Osteoblast (primary cell): ENCODE measurements at regions not wholly inside any gene's neighbourhood (a gene's known extent, or its start where the extent isn't known, plus 50 kb on each side); places are given as distances from the start of the nearest gene placed in this dataset.

Experiments
- DNase-seq: peaks from one replicate; pipeline ENCODE4 v3.0.0; 2011; ENCODE audit warnings: low spot score, mixed read lengths; ENCODE audit not compliant: insufficient read length; ENCODE audit errors: missing footprints
- H2AFZ ChIP-seq: 2 replicates; pipeline ENCODE4 v1.6.0; 2011; ENCODE audit warnings: mild to moderate bottlenecking, low read length
- H3K27ac ChIP-seq: 2 replicates; pipeline ENCODE4 v1.5.1; 2011; ENCODE audit warnings: mild to moderate bottlenecking, low read depth, low read length, moderate library complexity
- H3K27me3 ChIP-seq: 2 replicates; pipeline ENCODE4 v1.6.0; 2012; ENCODE audit warnings: mild to moderate bottlenecking, control low read depth, inconsistent platforms, low read length, moderate library complexity; ENCODE audit not compliant: insufficient read depth
- H3K36me3 ChIP-seq: 2 replicates; pipeline ENCODE4 v1.5.1; 2011; ENCODE audit warnings: mild to moderate bottlenecking, low read length, control low read depth, moderate library complexity; ENCODE audit not compliant: insufficient read depth
- H3K4me1 ChIP-seq: 2 replicates; pipeline ENCODE4 v1.5.1; 2011; ENCODE audit warnings: mild to moderate bottlenecking, low read length, control low read depth, moderate library complexity; ENCODE audit not compliant: insufficient read depth
- H3K4me2 ChIP-seq: 2 replicates; pipeline ENCODE4 v1.6.0; 2011; ENCODE audit warnings: mild to moderate bottlenecking, low read length; ENCODE audit not compliant: insufficient read depth
- H3K4me3 ChIP-seq: fragments of 200-600 bp; sonication (generic); 3 replicates; pipeline ENCODE4 v1.5.1; 2012; ENCODE audit warnings: mild to moderate bottlenecking, low read length, inconsistent platforms; ENCODE audit not compliant: insufficient read depth
- H3K79me2 ChIP-seq: 2 replicates; pipeline ENCODE4 v1.6.0; 2012; ENCODE audit warnings: mild to moderate bottlenecking, low read length, control low read depth, inconsistent platforms; ENCODE audit not compliant: insufficient read depth
- H3K9me3 ChIP-seq: 2 replicates; pipeline ENCODE4 v1.5.1; 2011; ENCODE audit warnings: low read depth, low read length, control low read depth
- H4K20me1 ChIP-seq: 2 replicates; pipeline ENCODE4 v1.6.0; 2012; ENCODE audit warnings: mild to moderate bottlenecking, low read length, control low read depth; ENCODE audit not compliant: insufficient read depth
- TF ChIP-seq, protein P1 (sequence below): IDR thresholded peaks from 2 replicates; pipeline ENCODE4 v1.5.1; 2011; ENCODE audit warnings: mild to moderate bottlenecking, low read depth, low read length, moderate library complexity; ENCODE audit errors: extremely low read depth

DNA sequence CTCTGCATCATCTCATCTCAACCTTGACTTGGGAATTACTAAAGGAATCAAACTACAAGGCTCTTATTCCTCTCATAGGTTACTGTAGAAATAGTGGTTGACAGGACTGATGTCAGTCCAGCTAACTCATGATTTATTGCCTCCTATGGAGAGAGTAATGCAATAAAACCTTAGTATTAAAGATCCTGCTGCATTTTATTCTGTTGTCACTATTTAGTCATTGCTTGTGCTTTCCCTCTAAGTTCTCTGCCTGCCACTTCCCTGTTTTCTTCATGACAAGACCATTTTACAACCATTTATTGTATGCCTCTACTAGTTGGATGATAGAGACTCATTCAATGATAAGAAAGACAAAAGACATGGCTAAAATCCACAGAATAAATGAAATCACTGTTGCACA is 134.1 kb upstream of the GRM7 start:
- Histone ChIP-seq H3K36me3 (no peaks in the 10 kb centered on the region), H3K27me3 (no peaks in the 10 kb centered on the region), H3K4me1 (no peaks in the 10 kb centered on the region), H4K20me1 (no peaks in the 10 kb centered on the region), H3K9me3 (no peaks in the 10 kb centered on the region), H3K79me2 (no peaks in the 10 kb centered on the region), H2AFZ (no peak overlapping the region), H3K4me2 (no peak overlapping the region), H3K27ac (no peak overlapping the region), H3K4me3 (no peak overlapping the region)
- TF ChIP-seq, protein P1, sequence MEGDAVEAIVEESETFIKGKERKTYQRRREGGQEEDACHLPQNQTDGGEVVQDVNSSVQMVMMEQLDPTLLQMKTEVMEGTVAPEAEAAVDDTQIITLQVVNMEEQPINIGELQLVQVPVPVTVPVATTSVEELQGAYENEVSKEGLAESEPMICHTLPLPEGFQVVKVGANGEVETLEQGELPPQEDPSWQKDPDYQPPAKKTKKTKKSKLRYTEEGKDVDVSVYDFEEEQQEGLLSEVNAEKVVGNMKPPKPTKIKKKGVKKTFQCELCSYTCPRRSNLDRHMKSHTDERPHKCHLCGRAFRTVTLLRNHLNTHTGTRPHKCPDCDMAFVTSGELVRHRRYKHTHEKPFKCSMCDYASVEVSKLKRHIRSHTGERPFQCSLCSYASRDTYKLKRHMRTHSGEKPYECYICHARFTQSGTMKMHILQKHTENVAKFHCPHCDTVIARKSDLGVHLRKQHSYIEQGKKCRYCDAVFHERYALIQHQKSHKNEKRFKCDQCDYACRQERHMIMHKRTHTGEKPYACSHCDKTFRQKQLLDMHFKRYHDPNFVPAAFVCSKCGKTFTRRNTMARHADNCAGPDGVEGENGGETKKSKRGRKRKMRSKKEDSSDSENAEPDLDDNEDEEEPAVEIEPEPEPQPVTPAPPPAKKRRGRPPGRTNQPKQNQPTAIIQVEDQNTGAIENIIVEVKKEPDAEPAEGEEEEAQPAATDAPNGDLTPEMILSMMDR: no peak
- no peak for DNase-seq

DNA sequence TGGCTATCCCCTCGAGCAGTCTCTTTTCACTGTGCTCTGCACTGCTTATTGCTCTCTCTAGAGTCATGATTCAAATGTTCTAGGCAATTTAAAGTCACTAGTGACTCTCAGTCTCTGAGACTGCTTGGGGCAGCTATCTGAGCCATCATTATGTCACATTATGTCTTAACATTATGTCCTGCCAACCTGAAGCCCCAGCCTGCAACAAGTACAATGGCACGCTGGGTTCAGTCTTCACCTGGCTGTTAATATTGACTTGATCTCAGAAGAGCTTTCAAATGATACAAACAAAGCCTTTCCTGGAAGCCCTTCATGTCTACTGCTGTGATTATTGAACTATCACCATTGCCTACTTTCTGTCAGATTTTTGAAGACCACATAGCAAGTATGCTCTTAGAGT is 128.1 kb upstream of the GRM7 start:
- Histone ChIP-seq H3K9me3 (no peaks in the 10 kb centered on the region), H3K79me2 (no peaks in the 10 kb centered on the region), H3K36me3 (no peaks in the 10 kb centered on the region), H3K27me3 (no peaks in the 10 kb centered on the region), H2AFZ (no peak overlapping the region), H3K4me3 (no peak overlapping the region), H3K27ac (no peak overlapping the region), H3K4me2 (no peak overlapping the region), H3K4me1 (no peaks in the 10 kb centered on the region), H4K20me1 (no peaks in the 10 kb centered on the region)
- DNase-seq: no peak
- TF ChIP-seq, protein P1: no peak

DNA sequence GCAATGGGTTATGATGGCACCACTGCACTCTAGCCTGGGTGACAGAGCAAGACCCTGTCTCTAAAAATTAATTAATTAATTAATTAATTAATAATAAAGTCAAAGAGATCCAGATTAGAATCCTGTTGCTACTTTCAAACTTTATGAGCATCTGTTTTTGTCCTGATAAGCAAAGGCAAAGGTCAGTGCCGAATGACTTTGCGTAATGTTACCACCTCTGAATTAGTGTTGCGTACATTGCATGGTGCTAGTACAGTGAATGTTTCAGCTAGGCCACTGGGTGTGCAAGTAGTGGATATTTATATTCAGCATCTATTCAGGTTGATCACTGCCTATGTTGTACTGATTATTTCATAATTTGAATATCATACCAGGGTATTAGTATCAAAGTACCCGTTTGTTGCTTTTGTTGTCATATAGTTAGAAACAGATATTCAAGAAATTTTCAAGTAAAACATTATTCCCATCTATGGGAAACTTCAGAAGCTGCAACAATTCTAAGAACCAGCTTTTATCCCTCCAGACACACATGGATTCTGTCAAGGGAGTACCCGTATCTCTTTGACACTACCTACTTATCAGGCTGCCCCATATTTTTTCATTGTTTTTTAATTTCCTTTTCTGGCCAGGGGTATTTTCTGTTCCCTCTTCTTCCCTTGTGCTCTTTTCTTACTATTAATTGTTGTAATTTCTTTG is 127.1 kb upstream of the GRM7 start:
- TF ChIP-seq, protein P1: no peak
- H3K4me2 ChIP-seq: no peak overlapping the region
- no peaks in the 10 kb centered on the region for H3K79me2 ChIP-seq
- H2AFZ ChIP-seq: no peak overlapping the region
- H3K9me3 ChIP-seq: no peaks in the 10 kb centered on the region
- H3K4me1 ChIP-seq: no peaks in the 10 kb centered on the region
- H3K27ac ChIP-seq: no peak overlapping the region
- DNase-seq: no peak
- H4K20me1 ChIP-seq: no peaks in the 10 kb centered on the region
- no peaks in the 10 kb centered on the region for H3K36me3 ChIP-seq
- H3K27me3 ChIP-seq: no peaks in the 10 kb centered on the region
- no peak overlapping the region for H3K4me3 ChIP-seq

DNA sequence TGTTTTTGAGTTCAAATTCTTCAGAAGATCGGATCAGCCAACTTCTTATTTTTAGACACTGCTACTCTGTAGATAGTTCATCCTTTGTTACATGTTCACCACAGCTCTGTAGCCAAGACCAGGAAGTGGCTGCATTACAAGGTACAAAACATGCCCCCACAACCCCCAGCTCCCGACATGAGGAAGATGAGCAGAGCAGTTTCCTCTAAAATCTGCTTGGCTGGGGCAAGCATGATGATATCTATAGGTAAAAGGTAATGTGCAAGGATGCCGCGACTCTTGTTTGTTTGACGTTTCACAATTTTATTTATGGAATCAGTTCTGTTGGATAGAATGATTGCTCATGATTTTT is 126.5 kb upstream of the GRM7 start:
- no peaks in the 10 kb centered on the region for H3K79me2 ChIP-seq
- no peaks in the 10 kb centered on the region for H3K9me3 ChIP-seq
- H3K4me3 ChIP-seq: no peak overlapping the region
- no peaks in the 10 kb centered on the region for H3K27me3 ChIP-seq
- no peak overlapping the region for H3K27ac ChIP-seq
- TF ChIP-seq, protein P1: no peak
- no peaks in the 10 kb centered on the region for H4K20me1 ChIP-seq
- H3K4me2 ChIP-seq: no peak overlapping the region
- no peak for DNase-seq
- no peaks in the 10 kb centered on the region for H3K36me3 ChIP-seq
- H2AFZ ChIP-seq: no peak overlapping the region
- no peaks in the 10 kb centered on the region for H3K4me1 ChIP-seq
